Kidney glomerular epithelial cell (primary cell): ENCODE measurements at regions not wholly inside any gene's neighbourhood (a gene's known extent, or its start where the extent isn't known, plus 50 kb on each side); places are given as distances from the start of the nearest gene placed in this dataset.

Experiments
- DNase-seq: peaks from one replicate; lab custom pipeline; 2025; lab: John Stamatoyannopoulos, UW

DNA sequence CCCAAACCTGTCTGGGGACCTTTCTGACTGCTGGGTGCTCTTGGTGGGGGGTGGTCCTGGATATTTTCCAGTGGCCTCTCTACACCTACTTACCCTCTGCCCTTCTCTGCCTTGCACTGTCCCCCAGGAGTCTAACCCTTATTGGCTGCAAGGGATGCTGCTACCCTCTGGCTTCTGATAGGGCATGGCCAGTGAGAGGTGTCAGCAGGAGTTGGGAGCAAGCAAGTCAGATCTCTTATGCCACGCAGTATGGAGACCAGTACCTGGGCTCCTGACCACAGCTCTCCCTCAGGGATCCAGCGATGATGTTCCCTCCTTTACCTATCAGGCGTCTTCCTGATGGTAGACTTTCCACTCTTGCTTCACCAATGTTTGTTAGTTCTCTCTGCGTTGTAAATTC, 373.7 kb downstream of the SOCS6 start:
- DNase-seq = no peak

GRCh38 chr18:70659036-70659925, 370.4 kb downstream of the SOCS6 start:
- DNase-seq = no peak

GRCh38 chr18:70653671-70654070, 364.8 kb downstream of the SOCS6 start:
- no peak for DNase-seq

GRCh38 chr18:70650878-70651277, 362.0 kb downstream of the SOCS6 start:
- no peak for DNase-seq

DNA sequence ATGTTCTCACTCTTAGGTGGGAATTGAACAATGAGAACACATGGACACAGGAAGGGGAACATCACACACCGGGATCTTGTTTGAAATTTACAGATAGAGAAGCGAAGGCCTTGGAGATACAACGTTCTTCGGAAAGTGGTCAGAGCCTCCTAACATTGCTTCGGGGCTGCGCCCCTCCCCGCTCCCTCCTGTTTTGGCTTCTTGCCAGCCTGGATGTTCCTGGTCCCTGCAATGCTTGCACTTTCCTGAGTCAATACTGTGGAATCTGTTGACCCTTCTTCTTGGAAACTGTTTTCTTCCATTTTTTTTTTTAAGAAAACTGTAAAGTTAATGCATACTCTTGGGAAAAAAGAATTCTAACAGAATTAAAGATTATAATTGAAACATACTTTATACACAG, 360.8 kb downstream of the SOCS6 start:
- DNase-seq = no peak

DNA sequence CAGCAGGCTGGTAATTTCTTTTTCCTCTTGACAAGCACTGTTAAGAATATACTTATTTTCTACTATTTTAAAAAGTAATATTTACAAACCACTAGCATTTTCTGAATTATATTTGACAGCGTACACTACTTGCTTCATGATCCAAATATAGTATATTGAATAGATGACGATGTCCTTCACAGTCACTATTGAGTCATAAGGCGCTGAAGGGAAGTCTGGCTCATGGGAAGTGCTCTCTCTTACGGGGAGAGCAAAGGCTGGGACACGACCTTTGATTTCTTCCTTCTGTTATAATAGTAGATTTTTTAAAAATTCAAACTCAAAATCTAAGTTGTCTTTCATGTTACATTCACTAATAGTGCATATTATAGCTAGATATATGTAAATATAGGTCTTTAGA, 357.1 kb downstream of the SOCS6 start:
- no peak for DNase-seq

DNA sequence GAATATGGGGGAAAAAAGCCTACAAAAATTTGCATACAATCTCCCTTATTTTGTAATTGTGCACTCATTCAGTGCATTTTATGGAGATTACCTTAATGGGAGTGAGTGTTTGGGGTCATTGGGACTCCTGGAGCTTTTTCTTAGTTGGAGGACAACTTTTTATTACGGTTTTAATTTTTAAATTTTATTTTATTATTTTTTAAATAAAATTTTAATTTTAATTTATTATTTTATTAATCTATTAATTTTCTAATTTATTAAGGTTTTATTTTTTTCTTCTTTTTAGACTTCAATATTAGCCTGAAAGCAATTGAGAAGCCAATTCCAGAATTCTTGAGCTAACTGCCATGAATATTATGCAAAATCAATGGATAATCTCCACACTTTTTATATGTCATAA, 355.0 kb downstream of the SOCS6 start:
- DNase-seq = no peak

GRCh38 chr18:70641156-70641775, 352.4 kb downstream of the SOCS6 start:
- DNase-seq = no peak

DNA sequence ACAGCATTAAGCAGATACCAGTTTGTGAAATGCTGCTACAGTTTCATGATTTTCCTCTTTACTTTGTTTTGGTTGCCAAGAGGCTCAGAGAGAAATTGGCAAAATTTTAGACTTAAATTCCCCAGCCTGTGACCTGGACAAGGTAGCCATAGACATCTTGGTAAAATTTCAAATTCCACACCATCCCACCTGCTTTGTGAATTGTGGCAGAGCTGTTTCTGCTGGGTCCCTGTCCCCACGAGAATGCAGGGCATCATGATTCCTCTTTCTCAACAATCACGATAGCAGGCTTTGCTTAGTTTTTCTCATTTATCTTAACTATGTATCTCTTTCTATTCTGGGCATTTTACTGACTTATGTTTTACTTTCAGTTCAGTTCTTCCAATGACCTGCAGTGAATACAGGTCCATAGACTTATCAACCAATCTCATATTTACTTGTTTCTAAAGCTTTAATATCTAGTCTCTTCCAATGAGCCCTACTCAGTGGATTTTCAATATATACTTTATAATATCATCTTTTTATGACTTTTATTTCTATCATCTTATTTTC, 351.6 kb downstream of the SOCS6 start:
- DNase-seq = no peak

GRCh38 chr18:70636991-70637390, 348.1 kb downstream of the SOCS6 start:
- no peak for DNase-seq

GRCh38 chr18:70634576-70635147, 345.8 kb downstream of the SOCS6 start:
- DNase-seq = no peak

DNA sequence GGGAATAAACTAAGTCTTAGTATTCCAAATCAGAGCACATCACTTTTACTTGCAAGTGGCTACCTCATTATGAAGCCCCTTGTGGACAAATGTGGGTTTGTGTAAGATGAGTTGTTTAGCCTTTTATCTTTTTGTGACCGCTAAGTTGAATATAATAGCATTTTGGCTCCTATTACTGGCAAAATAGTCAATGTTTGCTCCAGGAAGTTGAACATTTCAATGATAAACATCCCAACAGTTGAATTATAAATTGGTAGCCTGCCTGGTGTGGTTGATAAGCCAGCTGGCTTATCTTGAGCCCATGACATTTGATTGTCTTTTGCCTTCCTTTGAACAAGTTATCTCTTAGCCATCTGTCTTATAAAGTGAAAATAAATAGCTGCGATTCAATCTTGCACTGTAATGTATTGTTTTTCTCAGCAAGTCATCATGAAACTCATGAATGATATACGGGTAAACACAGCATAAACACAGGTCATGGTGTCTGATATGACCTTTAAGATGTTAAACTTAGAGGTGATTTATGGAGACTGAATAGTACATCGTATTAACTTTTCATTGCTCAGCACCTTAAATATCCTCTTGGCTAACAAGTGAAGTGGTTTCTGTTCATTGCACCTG, 338.4 kb downstream of the SOCS6 start:
- DNase-seq = no peak

DNA sequence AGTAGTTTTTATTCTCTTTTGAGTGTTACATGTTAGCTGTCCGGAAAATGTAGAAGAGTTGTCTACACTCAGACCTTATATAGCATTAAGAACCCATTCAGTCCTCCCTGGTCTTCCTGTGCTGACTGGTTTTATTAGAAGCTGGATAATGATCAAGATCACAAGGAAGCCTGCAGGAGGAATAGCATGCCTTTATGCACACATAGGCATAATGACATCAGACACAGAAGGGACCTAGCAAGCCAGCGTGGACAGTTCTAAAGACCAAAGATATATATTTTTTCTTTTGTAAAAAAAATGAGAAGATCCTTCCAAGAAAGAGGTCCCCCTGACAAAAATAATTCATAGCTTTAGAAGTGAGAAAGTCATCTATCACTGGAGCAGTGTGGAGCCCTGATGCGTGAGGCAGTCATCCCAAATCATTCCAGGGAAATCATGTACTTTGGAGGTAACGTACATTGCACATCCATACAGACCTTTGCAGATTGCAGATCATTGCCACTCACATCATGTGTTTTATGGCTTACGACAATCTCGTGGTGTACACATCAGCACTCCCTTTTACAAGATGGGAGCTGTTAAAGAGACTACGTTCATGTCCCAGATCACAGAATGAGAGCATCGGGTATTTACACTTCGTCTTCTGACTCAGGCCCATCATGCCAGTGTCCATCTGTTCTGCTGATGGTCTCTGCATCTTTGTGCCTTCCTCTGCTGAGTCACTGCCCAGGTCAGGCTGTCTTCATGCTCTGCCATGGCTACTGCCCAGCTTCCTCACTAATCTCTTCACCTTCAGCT, 334.0 kb downstream of the SOCS6 start:
- no peak for DNase-seq

- no peak for DNase-seq
These were observed 332.9 kb downstream of the SOCS6 start for GRCh38 chr18:70621710-70622109.

GRCh38 chr18:70620837-70621612, 332.2 kb downstream of the SOCS6 start:
- no peak for DNase-seq

- DNase-seq = no peak
These were observed 328.3 kb downstream of the SOCS6 start for GRCh38 chr18:70617020-70617763.

- no peak for DNase-seq
These were observed 311.5 kb downstream of the SOCS6 start for GRCh38 chr18:70600225-70600925.

DNA sequence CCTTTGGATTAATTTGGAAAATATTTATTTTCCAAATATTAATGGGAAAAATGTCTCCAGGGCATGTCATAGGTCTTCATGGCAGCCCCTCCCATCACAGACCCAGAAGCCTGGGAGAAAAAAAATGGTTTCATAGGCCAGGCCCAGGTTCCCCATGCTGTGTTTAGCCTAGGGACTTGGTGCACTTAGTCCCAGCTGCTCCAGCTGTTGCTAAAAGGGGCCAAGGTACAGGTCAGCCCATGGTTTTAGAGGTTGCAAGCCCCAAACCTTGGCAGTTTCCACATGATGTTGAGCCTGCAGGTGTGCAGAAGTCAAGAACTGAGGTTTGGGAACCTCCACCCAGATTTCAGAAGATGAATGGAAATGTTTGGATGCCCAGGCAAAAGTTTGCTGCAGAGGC, 309.6 kb downstream of the SOCS6 start:
- no peak for DNase-seq

DNA sequence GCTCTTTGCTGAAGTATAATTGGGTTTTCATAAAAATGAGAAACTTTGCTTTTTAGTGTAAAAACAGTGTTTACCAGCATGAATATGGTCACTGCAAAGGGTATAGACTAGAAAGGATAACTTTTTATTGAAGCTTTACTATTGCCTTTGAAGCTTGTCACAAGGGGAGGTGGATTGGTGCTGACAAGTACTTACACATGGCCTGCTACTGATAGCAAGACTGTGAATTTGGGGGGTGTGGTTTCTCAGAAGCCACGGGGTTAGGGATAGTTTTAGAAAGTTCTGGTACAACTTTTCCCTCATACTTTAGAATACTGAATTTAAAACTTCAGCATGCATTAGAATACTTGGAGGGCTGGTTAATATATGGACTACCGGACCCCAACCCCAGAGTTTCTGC, 294.1 kb downstream of the SOCS6 start:
- DNase-seq = no peak

DNA sequence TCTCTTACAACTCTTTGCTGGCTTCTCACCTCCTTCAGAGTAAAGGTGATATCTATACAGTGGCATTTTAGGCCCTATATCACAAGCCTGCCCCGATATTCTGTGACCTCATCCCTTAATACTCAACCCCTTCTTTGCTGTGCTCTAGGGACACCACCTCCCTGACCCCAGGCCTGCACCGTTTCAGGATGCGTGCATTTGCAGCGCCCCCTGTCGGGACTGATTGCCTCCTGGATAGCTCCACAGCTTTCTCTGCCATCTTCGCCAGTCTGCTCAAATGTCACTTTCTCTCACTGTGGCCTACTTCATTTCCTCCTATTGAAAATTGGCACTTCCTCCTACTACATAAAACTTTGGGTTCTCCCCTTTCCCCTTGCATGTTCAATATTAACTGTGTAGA, 289.6 kb downstream of the SOCS6 start:
- no peak for DNase-seq
